Activated CD4-positive, alpha-beta T cell treated with anti-CD3 and anti-CD28 coated beads, Interleukin-10, Interleukin-2, amounts not matched to agents 100 ng/mL and 50 ng/mL, durations not matched to agents 16 hours and 8 hours (primary cell): ENCODE measurements at regions not wholly inside any gene's neighbourhood (a gene's known extent, or its start where the extent isn't known, plus 50 kb on each side); places are given as distances from the start of the nearest gene placed in this dataset.

ENCODE experiments used
- DNase-seq: peaks from one replicate; pipeline ENCODE4 v3.0.0-alpha.2; 2020

DNA sequence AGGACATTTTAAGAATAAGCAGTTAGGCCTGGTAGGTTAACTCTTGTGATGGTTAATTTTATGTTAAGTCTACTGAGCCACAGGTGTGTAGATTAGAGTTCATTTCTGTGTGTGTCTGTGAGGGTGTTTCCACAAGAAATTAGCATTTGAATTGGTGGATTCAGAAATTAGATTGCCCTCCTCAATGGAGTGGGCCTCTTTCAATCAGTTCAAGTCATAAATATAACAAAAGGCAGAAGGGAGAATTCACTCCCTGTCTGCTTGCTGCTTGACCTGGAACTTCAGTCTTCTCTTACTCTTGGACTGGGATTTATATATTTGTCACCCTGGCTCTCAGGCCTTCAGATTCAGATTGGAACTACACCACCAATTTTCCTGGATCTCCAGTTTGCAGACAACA, 55.3 kb upstream of the POM121L12 start:
- no peak for DNase-seq

DNA sequence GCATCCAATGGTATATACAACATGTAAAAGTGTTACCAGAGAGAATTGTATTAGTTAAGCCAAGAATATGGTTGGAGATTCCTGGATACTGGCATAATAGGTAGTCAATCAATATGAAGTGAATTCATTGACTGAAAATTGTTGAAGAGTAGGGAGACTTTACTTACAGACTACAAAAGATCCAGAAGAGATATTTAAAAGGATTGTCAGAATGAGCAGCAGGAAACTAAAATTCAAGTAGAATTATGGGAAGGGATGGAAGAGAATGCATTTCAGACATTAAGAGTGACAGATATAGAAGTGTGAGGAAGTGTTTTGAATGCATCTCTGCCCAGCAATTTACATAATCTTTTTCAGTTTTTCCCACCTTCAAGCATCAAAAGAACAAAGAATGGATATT, 62.3 kb upstream of the POM121L12 start:
- DNase-seq = no peak

DNA sequence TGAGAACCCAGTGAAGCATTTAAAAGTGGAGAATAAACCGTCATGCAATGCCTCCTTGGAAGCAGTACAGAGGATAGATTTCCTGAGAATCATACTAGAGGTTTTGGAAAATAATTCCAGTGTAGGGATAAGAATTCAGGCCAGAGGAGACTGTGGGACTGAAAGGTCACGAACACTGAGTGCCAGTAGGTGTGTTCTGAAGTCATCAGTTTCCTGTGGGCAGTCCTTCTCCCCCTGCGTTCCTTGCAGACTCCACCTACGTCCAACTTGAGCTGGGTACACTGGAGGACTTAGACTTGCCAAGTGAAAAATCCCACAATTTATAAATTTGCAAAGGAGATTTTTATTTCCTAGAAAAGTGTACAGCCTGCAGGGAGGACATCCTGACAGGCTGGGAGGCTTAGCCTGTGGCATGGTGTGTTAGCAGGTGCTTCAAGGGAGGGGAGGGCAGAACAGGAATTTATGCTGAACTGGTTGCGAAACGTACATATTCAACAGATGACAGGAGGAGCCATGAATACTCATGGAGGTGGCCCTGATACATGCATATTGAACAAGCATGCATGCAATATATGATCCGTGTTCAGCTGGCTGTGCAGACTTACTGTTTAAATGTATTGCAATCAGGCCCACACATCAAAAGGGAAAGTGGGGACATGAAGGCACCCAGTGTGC, 72.9 kb upstream of the POM121L12 start:
- DNase-seq = no peak

DNA sequence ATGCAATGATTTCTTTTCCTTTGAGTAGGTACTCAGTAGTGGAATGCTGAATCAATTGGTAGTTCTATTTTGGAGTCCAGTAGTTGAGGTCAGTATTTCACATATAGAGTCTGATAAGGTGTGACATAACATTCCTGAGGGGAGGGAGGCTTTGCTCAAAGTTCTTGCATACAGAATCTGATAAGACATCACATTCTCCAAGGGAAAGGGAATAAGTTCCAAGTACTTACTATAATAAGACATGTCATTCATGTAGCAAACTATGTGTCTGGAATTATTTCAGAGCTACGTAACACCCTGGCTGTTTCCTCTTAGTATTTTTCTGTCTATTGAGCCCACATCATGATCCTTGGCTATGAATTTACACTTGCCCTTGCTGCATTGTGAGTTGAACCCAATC, 74.3 kb upstream of the POM121L12 start:
- no peak for DNase-seq

DNA sequence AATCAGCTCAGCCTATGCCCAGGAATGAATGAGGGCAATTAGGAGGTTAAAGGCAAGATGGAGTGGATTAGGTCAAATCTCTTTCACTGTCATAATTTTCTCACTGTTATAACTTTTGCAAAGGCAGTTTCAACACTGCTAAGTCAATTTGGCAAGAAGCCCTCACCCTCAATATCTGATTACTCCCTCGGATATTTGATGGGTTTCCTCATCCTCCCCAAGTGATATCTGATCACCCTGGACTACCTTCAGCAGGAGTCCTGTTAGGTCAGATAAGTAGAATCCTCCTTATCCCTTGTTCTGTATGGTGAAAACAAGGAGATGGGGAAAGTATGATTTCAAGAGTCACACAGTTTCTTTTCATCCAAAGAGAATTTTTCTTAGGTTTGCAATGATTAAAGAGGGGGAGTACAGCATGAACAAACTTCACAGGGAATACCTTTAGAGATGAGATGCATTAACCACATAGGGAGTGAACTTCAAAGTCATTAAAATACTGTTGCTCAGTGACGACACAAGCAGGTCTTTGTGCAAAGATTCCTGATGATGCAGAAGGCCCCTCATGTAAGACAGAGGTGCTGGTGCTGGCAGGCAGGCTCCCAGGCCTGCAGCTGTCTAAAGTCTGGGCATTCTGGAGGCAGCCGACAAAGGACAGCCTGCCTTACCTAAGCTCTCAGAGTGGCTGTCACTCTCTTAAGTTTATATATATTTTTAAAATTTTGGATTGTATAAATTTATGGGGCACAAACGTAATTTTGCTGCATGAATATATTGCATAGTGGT, 75.4 kb upstream of the POM121L12 start:
- no peak for DNase-seq

DNA sequence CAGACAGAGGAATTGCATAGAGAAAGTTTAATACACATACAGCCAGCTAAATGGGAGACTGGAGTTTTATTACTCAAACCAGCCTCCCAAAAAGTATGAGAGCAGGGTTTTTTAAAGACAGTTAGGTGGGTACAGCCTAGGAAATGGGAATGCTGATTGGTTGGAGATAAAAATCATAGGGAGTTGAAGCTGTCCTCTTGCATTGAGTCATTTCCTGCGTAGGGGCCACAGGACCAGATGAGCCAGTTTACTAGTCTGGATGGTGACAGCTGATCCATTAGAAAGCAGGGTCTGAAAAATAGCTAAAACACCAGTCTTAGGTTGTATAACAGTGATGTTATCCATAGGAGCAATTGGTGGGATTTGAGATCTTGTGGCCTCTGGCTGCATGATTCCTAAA, 76.1 kb upstream of the POM121L12 start:
- no peak for DNase-seq

DNA sequence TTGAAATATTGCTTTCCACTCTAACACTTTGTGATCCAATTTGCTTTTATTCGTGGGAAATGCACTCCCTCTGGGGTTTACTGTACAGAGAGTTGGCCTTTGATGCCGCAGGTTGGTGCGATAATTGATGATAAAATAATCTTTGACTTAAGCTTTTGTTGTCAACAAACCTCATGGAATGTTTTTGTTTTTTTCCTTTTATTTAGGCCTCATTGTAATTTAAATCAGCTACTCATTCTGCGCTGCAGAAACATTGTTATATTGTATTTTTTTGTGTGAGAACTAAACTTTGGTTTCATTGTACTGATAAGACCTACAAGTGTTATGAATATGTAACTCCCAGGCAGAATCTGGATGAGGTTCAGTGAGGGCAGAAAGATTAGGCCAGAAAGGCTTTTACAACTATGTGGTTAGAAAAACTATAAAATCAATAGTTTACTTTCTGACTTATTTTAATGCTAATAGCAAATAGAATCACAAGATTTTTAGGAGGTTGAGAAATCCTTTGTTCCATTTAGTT, 76.8 kb upstream of the POM121L12 start:
- no peak for DNase-seq

DNA sequence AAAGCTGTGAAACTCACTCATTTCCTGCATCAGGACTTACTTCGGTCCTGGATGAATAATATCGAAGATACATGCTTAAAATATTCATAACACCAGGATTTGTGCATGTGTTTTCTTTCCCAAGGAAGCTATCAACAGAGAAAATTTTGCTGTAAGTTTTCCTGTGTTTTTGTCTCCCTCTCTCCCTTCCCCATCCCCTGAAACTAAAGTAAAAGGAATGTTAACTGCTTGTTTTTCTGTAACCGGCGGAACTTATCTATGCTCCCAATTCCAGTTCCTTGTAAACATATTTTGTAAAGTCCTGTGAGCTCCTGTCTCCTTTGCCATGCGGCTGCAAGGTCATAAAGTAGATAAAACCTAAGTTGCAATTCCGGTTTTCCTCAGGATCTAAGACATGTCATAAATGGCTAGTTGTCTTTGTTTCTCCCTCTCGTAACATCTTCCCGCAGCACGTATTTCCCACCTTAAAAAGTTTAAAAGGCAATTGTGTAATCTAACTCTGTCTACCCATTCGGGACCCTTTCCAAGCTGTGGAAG, 79.0 kb upstream of the POM121L12 start:
- no peak for DNase-seq

DNA sequence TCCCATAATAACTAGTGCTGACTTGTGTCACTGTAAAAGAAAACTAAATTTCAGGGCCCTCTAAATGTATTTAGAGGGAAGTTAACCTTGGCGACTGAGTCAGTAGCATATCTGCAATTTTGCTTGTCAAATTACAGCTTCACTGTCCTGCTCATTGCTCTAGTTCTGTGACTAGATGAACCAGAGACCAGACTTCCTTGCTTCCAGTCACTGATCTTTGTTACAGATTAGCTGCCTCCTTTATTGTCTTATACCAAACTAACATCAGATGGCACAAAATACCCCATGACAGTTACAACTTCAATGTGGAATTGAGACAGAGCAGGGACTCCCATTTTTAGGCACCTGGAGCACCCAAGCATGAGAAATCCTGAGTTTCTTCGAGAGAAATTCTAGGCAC, 79.9 kb upstream of the POM121L12 start:
- no peak for DNase-seq

DNA sequence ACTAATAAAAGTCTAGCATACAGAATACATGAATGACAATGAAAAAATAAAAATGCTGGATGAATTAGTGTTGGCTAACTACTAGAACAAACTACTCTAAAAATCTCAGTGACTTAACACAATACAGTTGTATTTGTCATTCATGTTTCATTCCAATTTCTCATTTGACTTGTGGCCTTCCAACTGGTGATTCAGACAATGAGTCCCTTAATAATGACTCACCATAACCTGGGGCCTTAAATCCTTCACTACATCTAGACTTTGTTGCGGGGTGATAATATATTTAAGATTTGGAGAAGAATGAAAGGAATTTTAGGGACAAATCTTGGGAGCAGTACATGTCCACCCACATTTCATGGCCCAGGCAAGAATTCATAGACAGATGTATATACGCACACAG, 90.5 kb upstream of the POM121L12 start:
- no peak for DNase-seq

DNA sequence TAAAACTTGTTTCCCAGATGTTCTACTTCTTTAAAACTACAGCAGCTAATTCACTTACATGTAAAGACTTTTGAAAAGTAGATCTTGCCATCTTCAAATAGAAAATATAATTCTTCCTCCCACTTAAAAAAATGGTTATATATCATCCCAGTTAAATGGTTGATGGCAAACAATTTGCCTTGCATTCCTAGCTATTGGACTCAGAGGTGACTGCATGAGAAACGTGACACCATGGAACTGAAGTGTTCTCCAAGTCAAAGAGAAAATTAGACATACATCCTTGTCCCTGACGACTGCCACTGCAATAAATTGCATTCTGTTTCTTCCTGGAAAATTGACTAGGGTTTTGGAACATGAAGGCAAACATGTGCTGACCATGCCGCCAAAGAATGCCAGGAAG, 95.0 kb upstream of the POM121L12 start:
- no peak for DNase-seq

DNA sequence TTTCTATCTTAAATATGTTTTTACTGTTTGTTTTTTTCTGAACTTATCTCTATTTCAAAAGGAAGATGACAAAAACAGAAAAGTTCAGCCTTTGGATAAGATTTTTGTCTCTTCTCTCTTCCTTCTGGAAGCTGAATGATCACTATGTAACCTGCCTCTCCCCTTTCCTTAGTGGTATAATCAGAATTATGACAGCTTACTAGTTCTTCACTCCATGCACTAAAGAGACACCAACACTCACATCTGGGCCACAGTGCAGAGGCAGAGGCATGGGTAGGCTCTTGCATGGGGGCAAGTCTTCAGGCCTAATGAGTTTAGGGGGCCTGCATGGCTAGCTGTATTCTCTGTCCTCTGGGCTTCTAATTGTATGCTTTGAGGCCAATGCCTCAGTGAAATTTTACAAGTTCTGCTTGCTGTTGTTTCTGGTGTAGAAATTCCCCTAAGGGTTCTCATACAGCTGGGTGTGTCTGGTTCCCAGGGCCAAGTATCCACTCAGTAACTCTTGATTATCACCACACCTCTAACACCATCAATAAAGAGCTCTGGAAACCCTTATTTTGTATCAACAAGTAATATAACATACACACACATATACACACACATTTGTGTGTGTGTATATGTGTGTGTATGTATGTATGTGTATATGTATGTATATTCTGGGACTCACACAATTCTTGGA, 96.8 kb upstream of the POM121L12 start:
- no peak for DNase-seq

DNA sequence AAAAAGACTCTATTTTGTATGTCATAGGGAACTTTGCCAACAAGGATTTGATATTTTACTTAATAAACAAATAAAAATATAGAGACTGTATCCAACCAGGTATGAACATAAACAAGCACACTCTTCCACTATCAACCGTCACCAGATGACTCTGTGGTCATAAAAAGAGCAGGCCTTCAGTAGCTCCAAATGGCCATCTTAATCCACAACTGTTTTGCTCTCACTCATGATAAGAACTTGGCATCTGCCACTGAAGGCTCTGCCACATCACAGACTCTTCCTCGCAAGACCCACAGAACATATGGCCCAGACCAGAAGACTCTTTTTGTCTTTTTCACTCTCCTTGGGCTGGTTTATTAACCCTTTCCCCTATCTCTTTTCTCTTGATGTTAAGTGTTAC, 98.7 kb upstream of the POM121L12 start:
- no peak for DNase-seq

DNA sequence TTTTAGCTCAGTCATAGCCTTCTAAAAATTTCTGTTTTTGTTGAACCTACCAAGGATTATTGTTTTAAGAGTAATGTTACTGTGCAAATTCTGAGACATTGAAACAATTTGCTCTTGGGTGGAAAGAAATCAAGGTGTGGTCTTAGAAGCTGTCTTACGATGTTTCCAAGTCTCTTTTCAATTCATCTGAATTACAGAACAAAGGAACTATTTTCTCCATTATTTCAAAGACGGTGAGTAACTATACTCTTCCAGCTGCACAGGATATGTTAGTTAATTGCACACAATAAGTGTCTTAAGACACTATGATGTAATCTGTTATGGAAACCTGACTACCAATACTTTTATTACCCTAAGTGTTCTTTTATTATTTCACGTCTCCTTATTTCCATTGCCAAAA, 106.8 kb upstream of the POM121L12 start:
- no peak for DNase-seq

DNA sequence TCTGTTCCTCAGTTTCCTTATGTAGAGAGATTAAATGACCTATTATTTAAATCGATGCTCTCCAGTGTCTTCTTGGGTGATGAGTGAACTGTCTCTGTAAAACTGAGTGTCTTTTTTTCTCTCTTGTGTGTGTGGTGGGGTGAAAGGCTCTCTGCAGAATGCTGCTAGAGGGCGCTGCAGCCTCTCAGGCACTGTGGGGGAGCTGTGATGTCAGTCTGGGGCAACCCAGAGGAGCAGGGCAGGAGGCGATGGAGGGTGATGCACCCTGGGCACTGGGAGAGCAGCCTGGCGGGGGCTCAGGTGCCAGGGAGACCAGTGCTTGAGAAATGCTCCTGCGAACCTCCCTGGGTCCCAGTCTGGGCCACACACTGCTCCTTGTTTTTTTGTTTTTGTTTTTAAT, 110.1 kb upstream of the POM121L12 start:
- no peak for DNase-seq

DNA sequence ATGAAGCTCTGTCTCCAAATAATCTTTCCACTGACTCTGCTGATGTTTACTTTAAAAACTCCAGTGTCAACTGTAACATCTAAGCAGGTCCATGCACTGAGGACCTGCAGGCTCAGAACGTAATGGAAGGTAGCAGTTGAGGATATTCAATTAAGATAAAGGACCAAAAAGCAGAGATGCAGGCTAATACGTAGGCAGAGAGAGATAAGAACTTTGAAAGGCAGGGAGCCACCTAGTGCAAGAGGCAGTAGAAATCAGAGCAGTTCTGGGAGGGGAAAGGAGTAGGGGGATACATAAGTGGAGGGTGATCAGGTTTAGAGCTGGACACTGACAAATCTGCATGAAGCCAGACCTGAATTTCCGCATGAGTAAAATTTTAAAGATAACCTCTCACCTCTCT, 114.5 kb upstream of the POM121L12 start:
- DNase-seq = no peak

DNA sequence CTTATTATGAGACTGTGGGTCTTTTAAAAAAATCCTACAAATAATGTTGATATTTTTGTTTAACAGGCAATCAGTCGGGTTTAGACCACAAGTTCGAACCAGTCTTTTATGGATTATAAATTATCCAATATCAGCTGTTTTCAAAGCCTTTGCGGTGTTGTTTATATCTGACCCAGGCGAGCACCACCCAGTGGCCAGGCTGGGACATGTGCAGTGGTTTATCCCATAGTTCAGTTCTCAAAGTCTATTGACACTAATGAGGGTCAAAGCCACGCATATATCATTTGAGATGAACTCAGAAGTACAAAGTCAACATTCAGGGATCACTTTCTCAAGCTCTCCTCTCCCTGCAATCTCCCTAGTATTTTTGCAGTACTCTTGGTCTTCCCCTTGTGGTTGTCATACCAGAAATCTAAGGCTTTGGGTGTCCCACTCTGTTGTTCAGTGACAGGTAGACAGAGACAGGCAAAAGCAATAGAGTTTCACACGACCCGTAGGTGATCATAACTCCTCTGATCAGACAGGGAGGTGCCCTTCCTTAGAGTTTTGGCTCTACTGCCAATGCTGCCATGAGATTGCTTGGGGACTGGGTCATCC, 117.4 kb upstream of the POM121L12 start:
- DNase-seq = no peak

DNA sequence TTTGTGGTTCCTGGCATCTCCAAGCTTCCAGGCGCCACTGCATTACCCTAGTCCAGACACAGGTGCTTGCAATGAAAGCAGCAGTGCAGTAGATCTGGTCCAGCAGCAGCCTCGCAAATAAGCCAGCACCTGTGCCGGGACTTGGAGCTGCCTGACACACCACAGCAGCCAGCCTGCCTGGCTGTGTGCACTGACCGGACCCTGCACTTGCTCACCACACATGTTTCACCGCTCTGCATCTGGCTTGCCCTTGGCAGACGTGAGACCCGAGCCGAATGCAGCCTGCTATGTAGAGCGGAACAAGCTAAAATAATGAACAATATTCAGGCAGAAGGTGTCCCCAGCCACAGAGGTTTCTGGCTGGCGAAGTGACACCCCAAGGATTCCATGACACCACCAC, 123.6 kb upstream of the POM121L12 start:
- no peak for DNase-seq

DNA sequence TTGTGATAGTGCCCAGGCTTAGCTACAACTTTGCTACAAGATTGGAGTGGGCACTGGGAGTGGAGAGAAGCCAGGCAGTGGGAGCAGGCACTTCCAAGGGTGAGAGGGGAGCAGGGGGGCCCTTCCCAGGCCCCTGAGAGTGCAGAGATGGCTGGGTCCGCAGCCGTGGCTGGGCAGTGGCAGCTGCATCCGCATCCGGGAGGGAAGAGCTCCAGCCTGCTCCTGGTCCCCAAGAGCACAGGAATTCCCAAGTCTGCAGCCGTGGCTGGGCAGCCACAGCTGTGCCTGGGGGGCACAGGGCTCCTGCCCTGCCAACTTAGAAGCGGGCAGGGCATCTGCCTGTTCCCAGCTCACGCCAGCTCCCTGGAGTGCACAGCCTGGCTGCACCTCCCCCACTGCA, 124.1 kb upstream of the POM121L12 start:
- DNase-seq = no peak

DNA sequence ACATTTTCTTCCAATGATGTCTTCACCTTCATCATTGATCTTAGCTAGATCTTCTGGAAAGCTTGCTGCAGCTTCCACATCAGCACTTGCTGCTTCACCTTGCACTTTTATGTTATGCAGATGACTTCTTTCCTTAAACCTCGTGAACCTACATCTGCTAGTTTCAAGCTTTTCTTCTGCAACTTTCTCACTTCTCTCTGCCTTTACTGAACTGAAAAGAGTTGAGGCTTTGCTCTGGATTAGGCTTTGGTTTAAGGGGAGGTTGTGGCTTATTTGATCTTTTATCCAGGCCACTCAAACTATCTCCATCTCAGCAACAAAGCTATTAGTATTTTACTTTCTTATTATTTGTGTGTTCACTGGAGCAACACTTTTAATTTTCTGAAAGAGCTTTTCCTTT, 125.5 kb upstream of the POM121L12 start:
- DNase-seq = no peak

DNA sequence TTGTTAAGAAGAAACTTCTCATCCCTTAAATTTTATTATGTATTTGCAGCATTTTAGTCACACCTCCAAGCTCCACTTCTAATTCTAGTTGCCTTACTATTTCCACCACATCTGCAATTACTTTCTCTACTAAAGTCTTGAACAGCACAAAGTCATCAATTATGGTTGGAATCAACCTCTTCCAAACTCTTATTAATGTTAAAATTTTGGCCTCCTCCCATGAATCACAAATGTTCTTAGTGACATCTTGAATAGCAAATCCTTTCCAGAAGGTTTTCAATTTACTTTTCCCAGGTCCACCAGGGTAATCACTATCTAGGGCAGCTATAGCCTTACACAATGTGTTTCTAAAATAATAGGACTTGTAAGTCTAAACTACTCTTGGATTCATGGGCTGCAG, 126.3 kb upstream of the POM121L12 start:
- DNase-seq = no peak

DNA sequence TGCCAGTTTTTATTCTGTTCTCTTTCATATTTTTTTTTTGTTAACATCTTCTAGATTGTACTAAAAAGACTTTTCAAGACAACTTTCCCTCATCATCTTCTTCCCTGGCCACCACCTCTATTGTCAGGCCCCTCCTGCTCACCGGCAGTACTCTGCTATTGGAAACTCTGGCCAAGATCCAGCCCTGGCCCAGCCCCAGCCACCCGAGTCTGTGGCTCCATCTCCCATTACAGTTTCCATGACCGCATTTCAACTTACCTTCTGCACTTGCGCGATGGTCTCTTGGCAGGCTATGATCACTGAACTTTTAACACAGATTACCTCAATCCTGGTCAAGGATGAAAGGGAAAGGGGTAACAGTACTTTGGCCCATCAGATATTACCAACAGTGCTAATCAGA, 137.7 kb upstream of the POM121L12 start:
- no peak for DNase-seq

DNA sequence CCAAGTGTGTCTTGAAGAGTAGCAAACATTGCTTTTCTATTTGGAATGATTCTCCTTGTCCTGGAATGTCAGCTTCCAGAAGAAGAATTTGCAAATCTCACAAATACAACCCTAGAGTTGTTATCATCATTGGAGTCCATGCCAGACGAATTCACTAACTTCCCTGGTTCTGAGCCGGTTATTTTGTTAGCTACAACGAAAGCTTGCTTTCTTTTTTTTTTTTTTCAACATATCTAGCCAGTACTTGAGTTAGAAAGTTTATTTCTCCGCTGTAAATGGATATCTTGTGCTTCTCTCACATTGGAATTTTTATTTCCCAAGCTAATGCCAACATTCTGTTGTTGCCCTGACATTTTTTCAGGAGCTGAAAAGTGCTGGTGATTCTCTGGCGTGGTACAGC, 138.1 kb upstream of the POM121L12 start:
- no peak for DNase-seq
